GM19397 (cell line): ENCODE measurements at regions not wholly inside any gene's neighbourhood (a gene's known extent, or its start where the extent isn't known, plus 50 kb on each side); places are given as distances from the start of the nearest gene placed in this dataset.
A peak's percentile ranks its signal among the peaks of the same experiment; 100 is the strongest.
"Not testable (repeated sequence)": the region's sequence is repeated elsewhere in the genome, so short reads cannot be mapped to it uniquely, and the experiment has no call there.

Source experiments
- ATAC-seq: cut with Tn5 transposase; IDR thresholded peaks from one replicate; pipeline ENCODE4 v1.9.1; 2021; ENCODE audit warnings: mild to moderate bottlenecking, moderate library complexity; ENCODE audit not compliant: unreplicated experiment

GRCh38 chr11:22454461-22455090 is 116.4 kb downstream of the SLC17A6 start:
- ATAC-seq: no peak

- no peak for ATAC-seq
Measured at GRCh38 chr11:22449441-22449840, 111.3 kb downstream of the SLC17A6 start.

GRCh38 chr11:22444076-22444475 is 105.9 kb downstream of the SLC17A6 start:
- ATAC-seq: no peak

GRCh38 chr11:22441831-22442230 is 103.7 kb downstream of the SLC17A6 start:
- no peak for ATAC-seq

- ATAC-seq: not testable (repeated sequence)
Measured at GRCh38 chr11:22435582-22435981, 97.4 kb downstream of the SLC17A6 start.

- no peak for ATAC-seq
Measured at GRCh38 chr11:22433517-22433916, 95.3 kb downstream of the SLC17A6 start.

GRCh38 chr11:22433094-22433455 is 94.9 kb downstream of the SLC17A6 start:
- no peak for ATAC-seq

GRCh38 chr11:22432291-22433093 is 94.3 kb downstream of the SLC17A6 start:
- ATAC-seq: peak; percentile 69

- no peak for ATAC-seq
Measured at GRCh38 chr11:22431106-22431505, 92.9 kb downstream of the SLC17A6 start.

GRCh38 chr11:22430639-22431038 is 92.5 kb downstream of the SLC17A6 start:
- ATAC-seq: no peak

GRCh38 chr11:22430141-22430541 is 92.0 kb downstream of the SLC17A6 start:
- ATAC-seq: no peak
